ENCODE measurements at regions not wholly inside any gene's neighbourhood (a gene's known extent, or its start where the extent isn't known, plus 50 kb on each side); places are given as distances from the start of the nearest gene placed in this dataset.

- peaks cover 3% of the 10 kb centered on the region for H3K4me1 ChIP-seq (ENCODE audit: insufficient read depth)
- no peaks in the 10 kb centered on the region for H3K9me2 ChIP-seq (replicated peaks; ENCODE audit: insufficient read depth)
- H3K4me2 ChIP-seq, result no peak overlapping the region
- H3K79me2 ChIP-seq, result no peaks in the 10 kb centered on the region
- TF ChIP-seq CTCF (IDR thresholded peaks at IDR 0.05; ENCODE audit: poor library complexity), result no peak
- no peak for TF ChIP-seq EZH2 (IDR thresholded peaks at IDR 0.05; ENCODE audit: borderline replicate concordance)
- no peak for TF ChIP-seq EZH2phosphoT487 (IDR thresholded peaks at IDR 0.05; ENCODE audit: low read depth, severe bottlenecking, unreplicated experiment)
- H3K27ac ChIP-seq, result no peak overlapping the region
- WGBS (ENCODE audit: low lambda C conversion rate, missing lambda C conversion rate), result 81% methylated on average over 6 of the region's 6 CpGs
- no peaks in the 10 kb centered on the region for H3K27me3 ChIP-seq
- no peaks in the 10 kb centered on the region for H4K20me1 ChIP-seq (ENCODE audit: insufficient read depth, poor library complexity, severe bottlenecking)
- no peak for DNase-seq (ENCODE audit: low spot score)
- no peaks in the 10 kb centered on the region for H3K36me3 ChIP-seq (replicated peaks; ENCODE audit: insufficient read depth, low read depth)
- no peaks in the 10 kb centered on the region for H3K9me3 ChIP-seq (ENCODE audit: low read depth)
- H3K4me3 ChIP-seq, result no peak overlapping the region
- H2AFZ ChIP-seq, result no peak overlapping the region
Measured at GRCh38 chr10:6917125-6917524, 337.0 kb upstream of the PRKCQ start.

GRCh38 chr10:6916601-6917000 lies 336.5 kb upstream of the PRKCQ start:
- no peak overlapping the region for H3K27ac ChIP-seq
- no peaks in the 10 kb centered on the region for H3K9me2 ChIP-seq (replicated peaks; ENCODE audit: insufficient read depth)
- no peak overlapping the region for H3K4me3 ChIP-seq
- WGBS (ENCODE audit: low lambda C conversion rate, missing lambda C conversion rate), result 100% methylated on average over 2 of the region's 2 CpGs
- no peaks in the 10 kb centered on the region for H3K36me3 ChIP-seq (replicated peaks; ENCODE audit: insufficient read depth, low read depth)
- no peaks in the 10 kb centered on the region for H3K27me3 ChIP-seq
- DNase-seq (ENCODE audit: low spot score), result no peak
- H4K20me1 ChIP-seq (ENCODE audit: insufficient read depth, poor library complexity, severe bottlenecking), result no peaks in the 10 kb centered on the region
- H3K4me2 ChIP-seq, result no peak overlapping the region
- H3K79me2 ChIP-seq, result no peaks in the 10 kb centered on the region
- no peaks in the 10 kb centered on the region for H3K9me3 ChIP-seq (ENCODE audit: low read depth)
- H3K4me1 ChIP-seq (ENCODE audit: insufficient read depth), result peaks cover 3% of the 10 kb centered on the region
- no peak for TF ChIP-seq CTCF (IDR thresholded peaks at IDR 0.05; ENCODE audit: poor library complexity)
- no peak for TF ChIP-seq EZH2phosphoT487 (IDR thresholded peaks at IDR 0.05; ENCODE audit: low read depth, severe bottlenecking, unreplicated experiment)
- TF ChIP-seq EZH2 (IDR thresholded peaks at IDR 0.05; ENCODE audit: borderline replicate concordance), result no peak
- no peak overlapping the region for H2AFZ ChIP-seq

- DNase-seq (ENCODE audit: low spot score), result no peak
- 91% methylated on average over 3 of the region's 3 CpGs for WGBS (ENCODE audit: low lambda C conversion rate, missing lambda C conversion rate)
- TF ChIP-seq CTCF (IDR thresholded peaks at IDR 0.05; ENCODE audit: poor library complexity), result no peak
- no peak for TF ChIP-seq EZH2 (IDR thresholded peaks at IDR 0.05; ENCODE audit: borderline replicate concordance)
- TF ChIP-seq EZH2phosphoT487 (IDR thresholded peaks at IDR 0.05; ENCODE audit: low read depth, severe bottlenecking, unreplicated experiment), result no peak
- H3K36me3 ChIP-seq (replicated peaks; ENCODE audit: insufficient read depth, low read depth), result no peaks in the 10 kb centered on the region
- no peak overlapping the region for H3K4me2 ChIP-seq
- H3K79me2 ChIP-seq, result no peaks in the 10 kb centered on the region
- no peaks in the 10 kb centered on the region for H4K20me1 ChIP-seq (ENCODE audit: insufficient read depth, poor library complexity, severe bottlenecking)
- no peaks in the 10 kb centered on the region for H3K27me3 ChIP-seq
- H3K27ac ChIP-seq, result no peak overlapping the region
- H3K9me3 ChIP-seq (ENCODE audit: low read depth), result no peaks in the 10 kb centered on the region
- H3K4me3 ChIP-seq, result no peak overlapping the region
- no peaks in the 10 kb centered on the region for H3K9me2 ChIP-seq (replicated peaks; ENCODE audit: insufficient read depth)
- H3K4me1 ChIP-seq (ENCODE audit: insufficient read depth), result peaks cover 3% of the 10 kb centered on the region
- H2AFZ ChIP-seq, result no peak overlapping the region
Measured at GRCh38 chr10:6915307-6915706, 335.2 kb upstream of the PRKCQ start.

- H3K4me1 ChIP-seq (ENCODE audit: insufficient read depth), result peaks cover 3% of the 10 kb centered on the region
- H3K79me2 ChIP-seq, result no peaks in the 10 kb centered on the region
- peak; percentile 11 for DNase-seq (ENCODE audit: low spot score)
- no peaks in the 10 kb centered on the region for H3K36me3 ChIP-seq (replicated peaks; ENCODE audit: insufficient read depth, low read depth)
- no peak overlapping the region for H3K4me3 ChIP-seq
- peak overlapping the region; percentile 44 for H3K4me2 ChIP-seq
- H3K9me3 ChIP-seq (ENCODE audit: low read depth), result no peaks in the 10 kb centered on the region
- 45% methylated on average over 2 of the region's 2 CpGs for WGBS (ENCODE audit: low lambda C conversion rate, missing lambda C conversion rate)
- TF ChIP-seq EZH2 (IDR thresholded peaks at IDR 0.05; ENCODE audit: borderline replicate concordance), result no peak
- TF ChIP-seq CTCF (IDR thresholded peaks at IDR 0.05; ENCODE audit: poor library complexity), result no peak
- no peak for TF ChIP-seq EZH2phosphoT487 (IDR thresholded peaks at IDR 0.05; ENCODE audit: low read depth, severe bottlenecking, unreplicated experiment)
- H3K27me3 ChIP-seq, result no peaks in the 10 kb centered on the region
- no peak overlapping the region for H2AFZ ChIP-seq
- H3K27ac ChIP-seq, result peak overlapping the region; percentile 61
- no peaks in the 10 kb centered on the region for H3K9me2 ChIP-seq (replicated peaks; ENCODE audit: insufficient read depth)
- H4K20me1 ChIP-seq (ENCODE audit: insufficient read depth, poor library complexity, severe bottlenecking), result no peaks in the 10 kb centered on the region
Measured at GRCh38 chr10:6912929-6913328, 332.9 kb upstream of the PRKCQ start.
